HepG2 (cell line): ENCODE measurements at regions not wholly inside any gene's neighbourhood (a gene's known extent, or its start where the extent isn't known, plus 50 kb on each side); places are given as distances from the start of the nearest gene placed in this dataset.
A peak's percentile ranks its signal among the peaks of the same experiment; 100 is the strongest.

Experiments
- GABPA ChIP-seq, 2 experiments: IDR thresholded peaks; 2 replicates each; pipeline ENCODE4 v1.6.1; 2011 to 2016; ENCODE audit warnings: low read depth in 2 of 2, low read length in 1 of 2, missing biosample characterization in 1 of 2, missing genetic modification characterization in 1 of 2
- POLR2A ChIP-seq, 2 experiments: IDR thresholded peaks; 2 replicates each; pipeline ENCODE4 v1.6.1; 2011; ENCODE audit warnings: low read depth in 2 of 2, low read length in 2 of 2, mild to moderate bottlenecking in 1 of 2, moderate library complexity in 1 of 2; ENCODE audit not compliant: insufficient read depth in 1 of 2
- TF ChIP-seq, protein P1 (sequence below): sonication (generic); formaldehyde crosslinking; IDR thresholded peaks from 2 replicates; pipeline ENCODE4 v1.5.0; 2020; ENCODE audit warnings: mild to moderate bottlenecking, missing genetic modification reagents, moderate library complexity
- TF ChIP-seq, protein P2 (sequence below): sonication (generic); formaldehyde crosslinking; IDR thresholded peaks from 2 replicates; pipeline ENCODE4 v1.8.1; 2023; ENCODE audit warnings: missing genetic modification reagents, mild to moderate bottlenecking, borderline replicate concordance
- TF ChIP-seq, protein P3 (sequence below): sonication (generic); formaldehyde crosslinking; IDR thresholded peaks from 2 replicates; pipeline ENCODE4 v1.8.0; 2022; ENCODE audit warnings: mild to moderate bottlenecking, missing genetic modification reagents; ENCODE audit not compliant: insufficient replicate concordance

DNA sequence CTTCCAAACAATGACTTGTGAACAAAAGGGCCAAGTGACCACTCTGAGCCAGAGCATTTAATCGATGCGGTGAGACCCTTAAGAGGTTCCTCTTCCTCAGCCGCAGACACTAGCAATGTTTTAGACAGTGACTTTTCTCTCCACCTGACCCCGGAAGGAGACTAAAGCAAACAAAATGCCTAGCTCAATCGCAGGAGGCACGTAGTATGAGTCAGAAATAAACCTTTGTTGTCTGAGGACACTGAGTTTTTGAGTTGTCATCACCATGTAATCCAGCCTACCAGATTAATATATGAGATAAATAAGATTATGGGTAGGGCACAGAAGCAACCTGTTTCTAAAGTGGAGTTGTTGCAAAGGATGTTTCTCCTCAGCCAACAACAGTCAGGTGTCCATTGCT lies 326.2 kb upstream of the DUSP10 start:
- TF ChIP-seq, protein P1, sequence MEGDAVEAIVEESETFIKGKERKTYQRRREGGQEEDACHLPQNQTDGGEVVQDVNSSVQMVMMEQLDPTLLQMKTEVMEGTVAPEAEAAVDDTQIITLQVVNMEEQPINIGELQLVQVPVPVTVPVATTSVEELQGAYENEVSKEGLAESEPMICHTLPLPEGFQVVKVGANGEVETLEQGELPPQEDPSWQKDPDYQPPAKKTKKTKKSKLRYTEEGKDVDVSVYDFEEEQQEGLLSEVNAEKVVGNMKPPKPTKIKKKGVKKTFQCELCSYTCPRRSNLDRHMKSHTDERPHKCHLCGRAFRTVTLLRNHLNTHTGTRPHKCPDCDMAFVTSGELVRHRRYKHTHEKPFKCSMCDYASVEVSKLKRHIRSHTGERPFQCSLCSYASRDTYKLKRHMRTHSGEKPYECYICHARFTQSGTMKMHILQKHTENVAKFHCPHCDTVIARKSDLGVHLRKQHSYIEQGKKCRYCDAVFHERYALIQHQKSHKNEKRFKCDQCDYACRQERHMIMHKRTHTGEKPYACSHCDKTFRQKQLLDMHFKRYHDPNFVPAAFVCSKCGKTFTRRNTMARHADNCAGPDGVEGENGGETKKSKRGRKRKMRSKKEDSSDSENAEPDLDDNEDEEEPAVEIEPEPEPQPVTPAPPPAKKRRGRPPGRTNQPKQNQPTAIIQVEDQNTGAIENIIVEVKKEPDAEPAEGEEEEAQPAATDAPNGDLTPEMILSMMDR (CRISPR knock-in tag), result no peak
- TF ChIP-seq POLR2A (IDR thresholded peaks at IDR 0.05; ENCODE audit: insufficient read depth in 1 of 2, low read depth in 2 of 2, low read length in 2 of 2), result no peak
- no peak for TF ChIP-seq GABPA (IDR thresholded peaks at IDR 0.05; ENCODE audit: low read depth, low read length)
- peak; percentile 66 for TF ChIP-seq GABPA (CRISPR knock-in tag; IDR thresholded peaks at IDR 0.05; ENCODE audit: low read depth)
- TF ChIP-seq, protein P2, sequence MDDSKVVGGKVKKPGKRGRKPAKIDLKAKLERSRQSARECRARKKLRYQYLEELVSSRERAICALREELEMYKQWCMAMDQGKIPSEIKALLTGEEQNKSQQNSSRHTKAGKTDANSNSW (CRISPR knock-in tag), result no peak
- TF ChIP-seq, protein P3, sequence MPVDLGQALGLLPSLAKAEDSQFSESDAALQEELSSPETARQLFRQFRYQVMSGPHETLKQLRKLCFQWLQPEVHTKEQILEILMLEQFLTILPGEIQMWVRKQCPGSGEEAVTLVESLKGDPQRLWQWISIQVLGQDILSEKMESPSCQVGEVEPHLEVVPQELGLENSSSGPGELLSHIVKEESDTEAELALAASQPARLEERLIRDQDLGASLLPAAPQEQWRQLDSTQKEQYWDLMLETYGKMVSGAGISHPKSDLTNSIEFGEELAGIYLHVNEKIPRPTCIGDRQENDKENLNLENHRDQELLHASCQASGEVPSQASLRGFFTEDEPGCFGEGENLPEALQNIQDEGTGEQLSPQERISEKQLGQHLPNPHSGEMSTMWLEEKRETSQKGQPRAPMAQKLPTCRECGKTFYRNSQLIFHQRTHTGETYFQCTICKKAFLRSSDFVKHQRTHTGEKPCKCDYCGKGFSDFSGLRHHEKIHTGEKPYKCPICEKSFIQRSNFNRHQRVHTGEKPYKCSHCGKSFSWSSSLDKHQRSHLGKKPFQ (CRISPR knock-in tag), result no peak
